HG03439 (cell line): ENCODE measurements at regions not wholly inside any gene's neighbourhood (a gene's known extent, or its start where the extent isn't known, plus 50 kb on each side); places are given as distances from the start of the nearest gene placed in this dataset.

Experiments
- ATAC-seq: cut with Tn5 transposase; IDR thresholded peaks from one replicate; pipeline ENCODE4 v1.9.1; 2021; ENCODE audit warnings: mild to moderate bottlenecking, moderate library complexity; ENCODE audit not compliant: unreplicated experiment

- peak; percentile 5 for ATAC-seq
These were observed 402.2 kb upstream of the CFAP20DC start for GRCh38 chr3:59451800-59452746.

GRCh38 chr3:59450946-59451763 lies 401.3 kb upstream of the CFAP20DC start:
- ATAC-seq, result peak; percentile 95

GRCh38 chr3:59450437-59450836 lies 400.6 kb upstream of the CFAP20DC start:
- ATAC-seq, result no peak

GRCh38 chr3:59446775-59447465 lies 397.1 kb upstream of the CFAP20DC start:
- ATAC-seq, result no peak

- ATAC-seq, result no peak
These were observed 394.9 kb upstream of the CFAP20DC start for GRCh38 chr3:59444676-59445075.

- ATAC-seq, result no peak
These were observed 394.5 kb upstream of the CFAP20DC start for GRCh38 chr3:59444294-59444671.

- ATAC-seq, result no peak
These were observed 393.9 kb upstream of the CFAP20DC start for GRCh38 chr3:59443618-59444293.

GRCh38 chr3:59442046-59442445 lies 392.2 kb upstream of the CFAP20DC start:
- no peak for ATAC-seq

- no peak for ATAC-seq
These were observed 390.6 kb upstream of the CFAP20DC start for GRCh38 chr3:59440285-59441028.

- ATAC-seq, result no peak
These were observed 388.7 kb upstream of the CFAP20DC start for GRCh38 chr3:59438492-59438891.

- ATAC-seq, result no peak
These were observed 386.5 kb upstream of the CFAP20DC start for GRCh38 chr3:59436164-59436958.

GRCh38 chr3:59433546-59433945 lies 383.7 kb upstream of the CFAP20DC start:
- ATAC-seq, result no peak

GRCh38 chr3:59432665-59433064 lies 382.8 kb upstream of the CFAP20DC start:
- no peak for ATAC-seq

GRCh38 chr3:59430341-59430740 lies 380.5 kb upstream of the CFAP20DC start:
- no peak for ATAC-seq

GRCh38 chr3:59429198-59429597 lies 379.4 kb upstream of the CFAP20DC start:
- no peak for ATAC-seq

GRCh38 chr3:59426821-59427565 lies 377.2 kb upstream of the CFAP20DC start:
- ATAC-seq, result no peak

- no peak for ATAC-seq
These were observed 376.1 kb upstream of the CFAP20DC start for GRCh38 chr3:59425942-59426341.

GRCh38 chr3:59425371-59425770 lies 375.5 kb upstream of the CFAP20DC start:
- no peak for ATAC-seq
